ENCODE measurements at regions not wholly inside any gene's neighbourhood (a gene's known extent, or its start where the extent isn't known, plus 50 kb on each side); places are given as distances from the start of the nearest gene placed in this dataset.

DNA sequence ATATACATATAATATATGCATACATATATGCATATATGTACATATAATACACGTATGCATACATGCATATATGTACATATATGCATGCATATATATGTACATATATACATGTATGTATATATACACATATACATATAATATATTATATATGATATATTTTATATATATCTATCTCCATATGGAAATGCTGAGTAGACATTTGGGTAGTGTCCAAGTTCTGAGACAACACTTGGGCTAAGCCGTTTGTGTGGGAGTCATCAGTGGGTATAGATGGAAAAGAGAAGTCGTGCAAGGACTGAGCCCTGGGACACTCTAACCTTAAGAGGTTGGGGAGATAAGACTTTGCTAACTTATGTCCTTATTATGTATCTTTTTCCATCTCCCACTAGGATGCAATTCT lies 165.2 kb upstream of the PODXL start:
- TF ChIP-seq, protein P1, sequence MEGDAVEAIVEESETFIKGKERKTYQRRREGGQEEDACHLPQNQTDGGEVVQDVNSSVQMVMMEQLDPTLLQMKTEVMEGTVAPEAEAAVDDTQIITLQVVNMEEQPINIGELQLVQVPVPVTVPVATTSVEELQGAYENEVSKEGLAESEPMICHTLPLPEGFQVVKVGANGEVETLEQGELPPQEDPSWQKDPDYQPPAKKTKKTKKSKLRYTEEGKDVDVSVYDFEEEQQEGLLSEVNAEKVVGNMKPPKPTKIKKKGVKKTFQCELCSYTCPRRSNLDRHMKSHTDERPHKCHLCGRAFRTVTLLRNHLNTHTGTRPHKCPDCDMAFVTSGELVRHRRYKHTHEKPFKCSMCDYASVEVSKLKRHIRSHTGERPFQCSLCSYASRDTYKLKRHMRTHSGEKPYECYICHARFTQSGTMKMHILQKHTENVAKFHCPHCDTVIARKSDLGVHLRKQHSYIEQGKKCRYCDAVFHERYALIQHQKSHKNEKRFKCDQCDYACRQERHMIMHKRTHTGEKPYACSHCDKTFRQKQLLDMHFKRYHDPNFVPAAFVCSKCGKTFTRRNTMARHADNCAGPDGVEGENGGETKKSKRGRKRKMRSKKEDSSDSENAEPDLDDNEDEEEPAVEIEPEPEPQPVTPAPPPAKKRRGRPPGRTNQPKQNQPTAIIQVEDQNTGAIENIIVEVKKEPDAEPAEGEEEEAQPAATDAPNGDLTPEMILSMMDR (IDR thresholded peaks at IDR 0.05): no peak

DNA sequence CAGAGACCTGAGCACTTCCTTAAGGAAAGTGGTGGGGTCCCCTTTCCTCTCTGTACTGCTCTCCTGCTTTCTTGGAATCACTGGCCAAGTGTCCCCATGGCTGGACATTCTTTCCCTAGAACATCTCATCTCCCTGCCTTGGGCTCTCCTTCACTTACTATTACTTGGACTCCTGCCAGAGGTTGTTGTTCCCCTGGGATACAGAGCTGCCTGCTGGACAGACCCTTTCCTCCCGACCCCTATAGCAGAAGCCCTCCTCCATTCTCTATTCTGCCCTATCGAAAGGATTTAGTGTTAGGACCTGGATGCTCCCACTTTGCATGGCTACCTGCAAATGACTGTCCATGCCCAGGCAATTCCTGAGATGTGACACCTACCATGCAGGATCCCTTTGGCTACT lies 164.3 kb upstream of the PODXL start:
- TF ChIP-seq, protein P1 (IDR thresholded peaks at IDR 0.05): no peak

DNA sequence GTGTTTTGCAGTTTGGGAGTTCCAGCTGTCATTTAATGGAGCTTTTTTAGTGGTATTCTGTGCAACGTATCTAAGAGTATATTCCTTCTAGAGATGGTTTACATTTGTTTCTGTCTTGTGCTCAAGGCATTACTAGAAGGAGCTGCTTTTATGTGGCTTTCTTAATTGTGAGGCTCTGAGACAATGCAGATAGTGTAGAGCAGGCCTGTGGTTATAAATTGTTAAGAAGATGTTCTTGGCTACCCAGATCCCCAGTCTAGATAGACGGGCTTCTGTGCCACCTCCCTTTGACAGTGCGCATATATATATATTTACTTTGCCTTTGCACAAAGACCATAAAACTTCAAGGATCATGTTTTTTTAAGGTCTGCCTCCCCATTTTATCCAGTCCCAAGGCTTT lies 160.8 kb upstream of the PODXL start:
- TF ChIP-seq, protein P1 (IDR thresholded peaks at IDR 0.05): no peak

DNA sequence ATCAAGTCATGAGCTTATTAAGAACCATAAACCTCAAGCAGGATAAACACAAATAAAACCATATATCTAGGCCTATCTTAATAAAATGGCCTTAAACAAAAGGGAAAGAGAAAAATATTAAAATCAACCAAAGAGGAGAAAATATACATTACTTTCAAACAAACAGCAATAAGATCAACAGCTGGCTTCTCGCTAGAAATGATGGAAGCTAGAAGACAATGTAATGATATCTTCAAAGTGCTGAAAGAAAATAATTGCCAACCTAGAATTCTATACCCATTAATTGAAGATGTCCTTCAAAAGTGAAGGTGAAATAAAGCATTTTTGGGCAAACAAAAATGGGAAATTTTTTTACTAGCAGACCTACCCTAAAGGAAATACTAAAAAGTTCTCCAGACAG lies 142.9 kb upstream of the PODXL start:
- TF ChIP-seq, protein P1 (IDR thresholded peaks at IDR 0.05): no peak

DNA sequence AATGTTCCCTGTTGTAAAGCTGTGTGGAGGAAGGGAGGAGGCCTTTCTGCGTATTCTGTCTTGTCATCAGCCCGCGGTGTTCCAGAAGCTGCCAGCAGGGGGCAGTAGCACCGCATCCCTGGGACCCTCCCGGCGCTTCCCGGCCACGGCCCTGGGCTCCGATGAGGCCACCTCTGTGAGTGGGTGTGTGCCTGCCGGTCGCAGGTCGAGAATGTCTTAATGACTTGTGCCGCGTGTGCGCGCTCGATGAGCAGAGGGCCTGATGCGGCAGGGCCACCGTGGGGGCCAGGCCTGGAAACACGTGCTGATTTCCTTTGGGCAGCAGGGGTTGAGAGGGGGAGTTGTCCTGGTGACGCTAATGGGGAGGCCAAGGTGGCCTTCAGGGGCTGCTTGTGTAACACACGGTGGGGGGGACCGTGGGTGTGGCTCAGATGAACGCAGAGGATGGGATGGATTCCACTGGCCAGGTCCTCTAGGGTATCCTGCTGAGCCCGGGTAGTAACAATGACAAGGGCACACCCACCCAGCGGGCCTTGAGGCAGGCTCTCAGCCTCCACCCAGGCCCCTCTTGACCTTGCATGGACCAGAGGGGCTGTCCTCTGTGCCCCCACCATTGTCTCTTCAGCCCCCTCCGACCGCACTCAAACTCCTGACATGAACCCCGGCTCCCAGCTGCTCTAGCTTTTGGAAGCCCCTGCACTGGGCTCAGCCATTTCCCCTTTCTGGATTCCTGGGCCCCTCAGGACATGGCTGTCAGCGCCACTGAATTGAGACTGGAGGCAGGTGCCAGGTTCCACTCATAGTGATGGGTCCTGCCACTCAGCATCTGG lies 135.9 kb upstream of the PODXL start:
- TF ChIP-seq, protein P1 (IDR thresholded peaks at IDR 0.05): peak; percentile 99

DNA sequence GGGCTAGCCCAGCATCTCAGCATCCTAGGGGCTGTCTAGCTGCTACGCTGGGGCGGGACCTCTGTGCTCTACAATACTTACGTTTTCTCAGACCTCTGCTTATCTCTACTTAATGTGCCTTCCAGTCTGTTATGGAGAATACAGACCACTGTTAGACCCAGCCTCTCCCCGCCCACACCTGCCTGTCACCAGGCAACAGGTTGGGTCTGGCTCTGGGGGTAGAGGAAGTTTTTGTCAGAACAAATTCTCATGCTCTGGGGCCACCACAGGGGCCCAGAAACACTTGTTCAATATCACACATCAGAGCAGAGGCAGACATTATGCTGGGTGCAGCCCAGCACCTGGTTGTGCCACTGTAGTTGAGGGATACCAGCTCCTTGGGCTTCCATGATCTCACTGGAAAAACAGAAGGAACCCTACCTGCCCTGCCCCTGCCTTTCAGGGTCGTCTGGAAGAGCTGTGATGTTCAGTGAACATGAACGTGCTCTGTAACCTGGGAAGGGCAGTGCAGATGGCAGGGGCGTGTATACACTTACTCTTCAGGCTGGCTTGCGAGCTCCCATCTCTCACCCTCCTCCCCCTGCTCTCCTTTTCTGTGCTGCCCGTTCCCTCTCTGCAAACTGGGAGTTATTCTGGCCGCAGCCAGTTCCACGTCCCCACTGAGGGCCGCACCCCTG lies 135.2 kb upstream of the PODXL start:
- TF ChIP-seq, protein P1 (IDR thresholded peaks at IDR 0.05): no peak

DNA sequence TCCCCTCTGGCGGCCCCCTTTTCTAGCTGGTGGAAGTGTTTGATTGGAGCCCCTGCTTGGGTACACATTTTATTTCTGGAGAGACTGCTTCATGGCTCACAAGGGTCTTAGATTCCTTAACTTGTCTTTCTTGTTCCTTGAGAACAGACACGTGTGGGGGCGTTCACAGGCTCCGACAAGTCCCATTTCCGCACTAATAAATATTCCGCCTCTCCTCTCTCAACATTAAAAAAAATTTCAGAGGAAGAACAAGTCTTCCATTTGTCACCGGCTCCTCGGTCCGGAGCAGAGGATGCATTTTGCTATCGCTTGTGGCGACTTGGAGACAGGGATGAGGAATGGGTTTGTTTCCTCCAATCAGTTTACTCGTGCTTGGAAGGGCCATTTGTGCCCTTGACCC lies 134.0 kb upstream of the PODXL start:
- TF ChIP-seq, protein P1 (IDR thresholded peaks at IDR 0.05): no peak
